PFSK-1 (cell line): ENCODE measurements at regions not wholly inside any gene's neighbourhood (a gene's known extent, or its start where the extent isn't known, plus 50 kb on each side); places are given as distances from the start of the nearest gene placed in this dataset.

Source experiments
- POLR2AphosphoS5 ChIP-seq: IDR thresholded peaks from 2 replicates; pipeline ENCODE4 v1.6.1; 2012; ENCODE audit warnings: low read depth, mild to moderate bottlenecking, control low read depth, low read length, moderate library complexity
- SIN3A ChIP-seq: IDR thresholded peaks from 2 replicates; pipeline ENCODE4 v1.6.1; 2012; ENCODE audit warnings: mild to moderate bottlenecking, low read length, moderate library complexity, borderline replicate concordance; ENCODE audit not compliant: insufficient read depth
- TAF1 ChIP-seq: IDR thresholded peaks from 2 replicates; pipeline ENCODE4 v1.6.1; 2012; ENCODE audit warnings: low read length, control low read depth, borderline replicate concordance; ENCODE audit not compliant: insufficient read depth

DNA sequence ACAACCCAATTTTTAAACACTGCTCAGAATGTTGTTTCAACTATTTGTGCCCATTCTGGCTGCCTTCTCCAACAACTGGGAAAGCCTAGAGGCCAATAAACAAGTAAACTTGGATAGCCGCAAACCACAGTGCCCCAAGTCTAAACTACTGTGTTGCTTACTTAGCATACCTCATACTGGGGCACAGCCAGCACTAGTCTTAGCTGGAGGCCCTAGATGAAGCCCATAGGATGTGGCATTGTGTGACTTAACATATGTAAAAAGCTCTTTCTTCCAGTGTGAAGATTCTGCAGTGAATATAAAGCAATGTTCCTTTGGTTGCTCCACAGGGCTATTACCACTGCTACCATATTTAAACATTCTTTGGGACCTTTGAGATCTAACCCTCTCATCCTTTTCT lies 564.3 kb upstream of the NRSN1 start:
- TF ChIP-seq TAF1 (no peak), POLR2AphosphoS5 (no peak), SIN3A (no peak)
